SKM-1 treated with dmso at 0.1 percent for 144 hours (cell line): ENCODE measurements at regions not wholly inside any gene's neighbourhood (a gene's known extent, or its start where the extent isn't known, plus 50 kb on each side); places are given as distances from the start of the nearest gene placed in this dataset.
"Not testable (repeated sequence)": the region's sequence is repeated elsewhere in the genome, so short reads cannot be mapped to it uniquely, and the experiment has no call there.

ENCODE experiments used
- DNase-seq: peaks from one replicate; lab custom pipeline; 2025; ENCODE audit not compliant: unreplicated experiment; lab: John Stamatoyannopoulos, UW

GRCh38 chr2:123804126-123804525 lies 221.0 kb upstream of the CNTNAP5 start:
- DNase-seq, result not testable (repeated sequence)

DNA sequence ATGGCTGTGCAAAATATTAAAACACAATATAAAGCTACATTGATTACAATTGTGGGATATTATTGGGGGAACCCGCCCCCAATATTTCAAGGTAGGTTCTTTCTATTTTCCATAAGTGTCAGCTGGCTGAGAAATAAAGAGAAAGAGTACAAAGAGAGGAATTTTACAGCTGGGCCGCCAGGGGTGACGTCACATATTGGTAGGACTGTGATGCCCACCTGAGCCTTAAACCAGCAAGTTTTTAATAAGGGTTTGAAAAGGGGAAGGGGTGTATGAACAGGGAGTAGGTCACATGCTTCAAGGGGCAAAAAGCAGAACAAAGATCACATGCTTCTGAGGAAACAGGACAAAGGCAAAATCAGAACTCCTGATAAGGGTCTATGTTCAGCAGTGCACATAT lies 219.3 kb upstream of the CNTNAP5 start:
- DNase-seq, result not testable (repeated sequence)

DNA sequence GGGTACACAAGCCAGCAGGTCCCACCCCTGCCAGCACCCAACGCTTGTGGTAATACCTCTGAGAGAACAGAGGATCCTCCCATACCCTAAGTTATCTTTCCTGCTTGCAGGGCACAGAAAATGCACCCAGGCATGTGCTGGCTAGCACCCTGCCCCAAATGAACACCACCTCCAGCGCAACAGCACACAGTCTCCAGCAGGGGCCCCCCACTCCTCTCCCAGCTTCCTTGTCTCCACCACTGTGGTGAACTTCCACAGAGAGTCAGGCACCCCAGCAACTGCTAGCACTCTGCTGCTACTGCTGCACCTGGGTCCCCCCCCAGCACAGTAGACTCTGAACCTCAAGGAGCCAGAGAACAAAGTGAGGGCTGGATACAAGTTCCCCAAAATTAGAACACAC lies 216.8 kb upstream of the CNTNAP5 start:
- DNase-seq, result no peak

DNA sequence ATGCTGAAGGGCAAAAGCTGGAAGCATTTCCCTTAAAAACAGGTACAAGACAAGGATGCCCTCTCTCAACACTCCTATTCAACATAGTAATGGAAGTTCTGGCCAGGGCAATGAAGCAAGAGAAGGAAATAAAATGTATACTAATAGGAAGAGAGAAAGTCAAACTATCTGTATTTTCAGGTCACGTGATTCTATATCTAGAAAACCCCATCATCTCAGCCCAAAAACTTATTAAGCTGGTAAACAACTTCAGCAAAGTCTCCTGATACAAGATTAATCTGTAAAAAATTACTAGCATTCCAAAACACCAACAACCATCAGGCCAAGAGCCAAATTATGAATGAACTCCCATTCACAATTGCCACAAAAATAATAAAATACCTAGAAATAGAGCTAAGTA lies 213.2 kb upstream of the CNTNAP5 start:
- DNase-seq, result no peak

DNA sequence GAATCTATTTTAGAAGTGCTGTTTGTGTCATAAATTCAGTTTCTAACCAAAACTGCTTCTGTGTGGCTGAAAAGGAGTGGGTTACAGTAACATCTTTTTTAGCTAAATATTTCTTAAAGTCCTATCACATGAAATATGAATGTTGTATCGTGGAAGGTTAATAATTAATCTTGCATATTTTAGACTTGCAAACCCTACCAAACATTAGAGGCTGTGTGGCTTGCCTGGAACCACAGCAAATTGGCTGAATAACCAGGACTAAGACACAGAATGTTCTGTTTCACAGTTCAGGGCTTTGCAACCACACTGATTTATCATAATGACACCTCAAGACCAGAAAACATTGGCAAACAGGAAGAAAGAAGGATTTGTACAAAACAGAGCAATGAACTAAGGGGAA lies 208.9 kb upstream of the CNTNAP5 start:
- no peak for DNase-seq

GRCh38 chr2:123816928-123817327 lies 208.2 kb upstream of the CNTNAP5 start:
- DNase-seq, result no peak

DNA sequence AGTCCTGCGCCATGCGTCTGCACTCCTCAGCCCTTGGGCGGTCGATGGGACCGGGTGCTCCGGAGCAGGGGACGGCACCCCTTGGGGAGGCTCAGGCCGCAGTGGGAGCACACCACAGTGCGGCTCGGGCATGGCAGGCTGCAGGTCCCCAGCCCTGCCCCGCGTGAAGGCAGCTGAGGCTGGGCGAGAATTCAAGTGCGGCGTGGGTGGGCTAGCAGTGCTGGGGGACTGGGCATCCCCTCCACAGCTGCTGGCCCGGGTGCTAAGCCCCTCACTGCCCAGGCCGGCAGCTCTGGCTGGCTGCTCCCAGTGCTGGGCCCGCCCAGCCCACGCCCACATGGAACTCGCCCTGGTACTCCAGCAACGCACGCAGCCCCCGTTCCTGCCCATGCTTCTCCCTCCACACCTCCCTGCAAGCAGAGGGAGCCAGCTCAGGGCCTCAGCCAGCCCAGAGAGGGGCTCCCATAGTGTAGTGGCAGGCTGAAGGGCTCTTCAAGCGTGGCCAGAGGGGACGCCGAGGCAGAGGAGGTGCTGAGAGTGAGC lies 198.3 kb upstream of the CNTNAP5 start:
- DNase-seq, result no peak

DNA sequence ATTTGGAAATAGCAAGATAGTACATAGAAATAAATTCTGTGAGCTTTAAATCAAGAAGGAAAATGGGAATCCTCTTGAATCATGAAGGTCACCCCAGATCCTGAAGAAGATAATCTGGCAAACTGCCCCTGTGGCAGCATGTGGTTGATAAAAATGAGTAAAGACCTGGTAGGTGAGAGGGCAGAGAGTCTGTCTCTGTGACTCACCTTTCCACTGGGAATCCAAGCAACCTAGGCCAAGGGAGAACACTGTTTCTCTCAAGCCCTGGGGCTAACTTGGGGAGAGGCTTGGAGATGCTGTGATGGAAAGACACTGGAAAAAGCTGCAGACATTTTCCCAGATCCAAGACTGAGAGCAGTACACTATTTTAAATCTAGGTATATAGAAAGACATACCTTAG lies 185.8 kb upstream of the CNTNAP5 start:
- no peak for DNase-seq

DNA sequence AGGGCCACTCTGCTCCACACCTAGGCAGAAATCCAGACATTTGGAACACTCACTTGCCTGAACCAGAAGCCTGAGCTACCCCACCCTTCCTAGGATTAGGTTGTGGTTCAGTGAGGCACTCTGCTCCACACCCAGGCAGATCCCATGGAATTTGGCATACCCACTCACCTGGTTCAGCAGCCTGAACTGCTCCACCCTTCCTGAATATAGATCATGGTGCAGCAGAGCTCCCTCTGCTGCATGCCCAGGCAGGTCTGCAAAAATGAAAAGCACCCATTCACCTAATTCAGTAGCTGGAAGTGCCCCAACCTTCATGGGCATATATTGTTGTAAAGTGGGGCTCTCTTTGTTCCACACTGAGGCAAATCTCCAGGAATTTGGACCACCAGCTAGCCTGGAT lies 185.1 kb upstream of the CNTNAP5 start:
- no peak for DNase-seq

DNA sequence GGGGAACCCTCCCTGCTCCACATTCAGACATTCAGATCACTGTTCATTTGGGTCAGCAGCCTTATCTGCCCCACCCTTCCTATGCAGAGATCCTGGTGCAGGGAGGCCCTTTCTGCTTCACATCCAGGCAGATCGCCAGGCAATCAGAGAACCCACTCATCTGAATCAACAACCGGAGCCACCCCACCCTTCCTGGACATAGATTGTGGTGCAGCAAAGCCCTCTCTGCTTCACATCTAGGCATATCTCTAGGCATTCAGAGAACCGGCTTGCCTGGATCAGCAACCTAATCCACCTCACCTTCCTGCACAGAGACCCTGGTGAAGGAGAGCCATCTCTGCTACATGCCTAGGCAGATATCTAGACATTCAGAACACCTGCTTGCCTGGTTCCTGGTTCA lies 184.5 kb upstream of the CNTNAP5 start:
- DNase-seq, result no peak

- DNase-seq, result no peak
These were observed 173.8 kb upstream of the CNTNAP5 start for GRCh38 chr2:123851281-123851680.

DNA sequence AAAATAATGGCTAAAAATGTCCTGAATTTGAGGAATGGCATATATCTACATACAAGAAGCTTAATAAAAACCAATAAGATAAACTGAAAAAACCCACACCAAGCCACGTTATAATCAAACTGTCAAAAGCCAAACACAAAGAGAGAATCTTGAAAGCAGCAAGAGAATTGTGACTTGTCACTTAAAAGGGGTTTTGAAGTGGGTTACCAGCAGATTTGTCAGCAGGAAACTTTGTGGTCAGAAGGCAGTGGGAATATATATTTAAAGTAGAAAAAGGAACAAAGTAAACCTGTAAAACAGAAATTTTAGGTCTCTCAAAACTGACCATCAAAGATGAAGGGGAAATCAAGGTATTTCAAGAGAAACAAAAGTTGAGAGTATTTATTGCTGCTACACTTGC lies 171.9 kb upstream of the CNTNAP5 start:
- no peak for DNase-seq

- not testable (repeated sequence) for DNase-seq
These were observed 166.1 kb upstream of the CNTNAP5 start for GRCh38 chr2:123859031-123859430.

GRCh38 chr2:123864416-123864815 lies 160.7 kb upstream of the CNTNAP5 start:
- no peak for DNase-seq

DNA sequence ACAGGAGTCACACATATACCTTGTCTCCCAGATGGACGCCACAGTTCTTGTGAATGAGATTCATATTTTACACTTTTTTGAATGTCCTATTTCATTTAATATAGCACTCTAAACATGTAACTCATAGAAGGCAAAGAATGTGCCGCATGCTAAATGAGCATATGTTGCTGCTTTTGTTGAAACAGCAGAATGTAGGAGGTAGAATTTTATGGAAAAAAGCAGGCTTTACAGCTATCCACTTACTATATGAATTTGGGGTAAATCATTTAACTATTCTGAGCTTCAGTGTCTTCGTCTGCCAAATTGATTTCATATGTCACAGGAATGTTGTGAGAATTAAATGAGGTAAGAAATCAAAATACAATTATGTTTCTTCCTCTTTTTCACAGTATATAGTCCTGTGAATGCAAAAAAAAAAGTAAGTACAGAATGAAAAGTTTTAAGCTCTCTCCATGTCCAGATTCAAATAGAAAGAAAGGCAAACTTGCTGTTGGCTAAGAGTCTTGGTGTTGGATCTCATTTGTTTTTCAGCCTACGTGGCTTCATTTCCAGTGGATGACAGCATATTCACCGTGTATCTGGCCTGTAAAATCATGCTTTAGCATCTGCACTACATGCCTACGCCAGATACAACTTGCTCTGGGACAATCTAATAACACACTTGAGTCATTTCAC lies 154.7 kb upstream of the CNTNAP5 start:
- no peak for DNase-seq

GRCh38 chr2:123870881-123871276 lies 154.2 kb upstream of the CNTNAP5 start:
- DNase-seq, result no peak

GRCh38 chr2:123890148-123890547 lies 134.9 kb upstream of the CNTNAP5 start:
- DNase-seq, result no peak

GRCh38 chr2:123894167-123894566 lies 130.9 kb upstream of the CNTNAP5 start:
- DNase-seq, result no peak

DNA sequence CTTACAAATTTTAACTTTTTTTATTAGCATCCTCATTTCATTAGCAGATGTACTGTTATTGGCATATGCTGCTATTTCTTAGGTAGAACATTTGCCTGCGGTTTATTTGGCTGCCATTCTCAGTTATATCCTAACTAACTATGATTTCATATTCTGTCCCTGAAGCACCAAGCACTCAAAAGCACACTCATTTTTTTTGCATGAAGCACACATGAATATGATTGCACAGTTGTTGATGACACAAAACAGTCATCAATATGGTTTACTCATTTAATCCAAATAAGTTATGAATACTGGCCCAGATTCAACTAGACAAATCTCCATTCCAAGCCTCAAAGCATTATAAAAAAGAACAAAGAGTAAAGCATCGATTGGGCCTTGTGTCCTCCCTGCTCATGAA lies 129.4 kb upstream of the CNTNAP5 start:
- no peak for DNase-seq

GRCh38 chr2:123901256-123901655 lies 123.8 kb upstream of the CNTNAP5 start:
- no peak for DNase-seq

GRCh38 chr2:123906361-123906760 lies 118.7 kb upstream of the CNTNAP5 start:
- no peak for DNase-seq

DNA sequence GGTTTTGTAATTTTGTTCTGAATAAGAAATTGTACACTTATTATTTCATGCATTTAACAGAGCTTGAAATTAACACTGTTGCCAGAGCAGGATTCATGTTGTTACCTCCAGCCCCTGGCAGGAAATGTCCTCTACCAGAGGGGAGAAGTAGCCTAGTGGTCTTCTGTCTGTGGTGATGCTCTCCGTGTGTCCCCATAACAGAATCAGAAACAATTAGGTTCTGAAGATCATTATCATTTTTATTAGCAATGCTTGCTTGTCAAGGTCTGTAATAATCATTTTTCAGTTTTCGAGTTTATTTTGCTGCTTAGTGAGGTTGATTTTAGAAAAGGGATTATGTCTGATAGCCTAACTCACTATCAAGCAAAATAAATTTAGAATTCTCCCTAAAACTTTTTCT lies 116.6 kb upstream of the CNTNAP5 start:
- DNase-seq, result no peak

DNA sequence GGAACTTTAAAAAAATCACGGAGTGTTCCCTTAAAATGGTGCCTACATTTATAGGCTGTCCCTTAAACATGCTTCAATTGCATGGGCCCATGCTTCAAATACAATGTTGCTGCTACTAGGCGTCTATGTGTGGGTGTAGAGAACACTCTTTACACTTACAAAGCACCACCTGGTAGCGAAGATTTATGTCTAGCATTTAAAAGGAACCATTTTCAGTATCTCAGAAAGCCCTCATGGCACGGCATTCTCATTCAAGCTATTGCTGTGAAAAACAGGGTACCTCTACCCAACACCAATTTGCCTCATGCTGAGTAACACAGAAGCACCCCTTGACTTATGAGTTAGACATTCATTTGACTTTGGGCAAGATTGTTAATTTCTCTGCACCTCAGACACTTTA lies 112.9 kb upstream of the CNTNAP5 start:
- DNase-seq, result no peak
